HepG2 (cell line): ENCODE measurements at regions not wholly inside any gene's neighbourhood (a gene's known extent, or its start where the extent isn't known, plus 50 kb on each side); places are given as distances from the start of the nearest gene placed in this dataset.

Experiments
- ATAC-seq: fragments of 200-7000 bp; cut with Tn5 transposase; 3 replicates; pipeline ENCODE4 v1.9.1; 2020; ENCODE audit warnings: mild to moderate bottlenecking, moderate library complexity
- BruUV-seq: library from RNA; stranded (reverse); fragments of 400-500 nt; replicated peaks from 2 replicates; lab custom pipeline; 2021; lab: Mats Ljungman, UMichigan
- CTCF ChIA-PET: fragments of 300-600 bp; formaldehyde crosslinking; extraction: SDS; loops from one replicate; lab custom pipeline; 2021; ENCODE audit warnings: low total read pairs, inconsistent platforms, low intra/inter-chr PET ratio; lab: Yijun Ruan, JAX
- POLR2A ChIA-PET: fragments of 350-600 bp; sonication (Branson Sonifier 250); formaldehyde crosslinking; loops from one replicate; lab custom pipeline; 2020; ENCODE audit warnings: antibody characterized with exemption, inconsistent platforms; lab: Yijun Ruan, JAX
- DNase-seq: peaks from one replicate; pipeline ENCODE4 v3.0.0-alpha.2; 2015; ENCODE audit warnings: low spot score
- FAIRE-seq: peaks from 3 replicates; lab custom pipeline; 2011; peaks lifted over from hg19 to GRCh38; lab: Jason Lieb, UNC
- H2AFZ ChIP-seq: one replicate; pipeline ENCODE4 v1.6.1; 2011; ENCODE audit warnings: low read length, inconsistent platforms
- H3K27ac ChIP-seq: fragments of 300-600 bp; 3 replicates; pipeline ENCODE4 v1.8.0; 2011; ENCODE audit warnings: mixed run types, mild to moderate bottlenecking, mixed read lengths, low read length, inconsistent platforms; ENCODE audit not compliant: insufficient read depth; ENCODE audit errors: extremely low read length
- H3K27me3 ChIP-seq, 2 experiments: fragments of 200-600 bp in 1 of 2; 2 replicates in 1 of 2; 3 replicates in 1 of 2; pipeline versions ENCODE4 v1.6.0 to v1.8.0; 2011; ENCODE audit warnings: low read length in 2 of 2, mild to moderate bottlenecking in 2 of 2, moderate library complexity in 2 of 2, inconsistent platforms in 1 of 2; ENCODE audit not compliant: insufficient read depth in 2 of 2, control insufficient read depth in 1 of 2
- H3K36me3 ChIP-seq, 2 experiments: fragments of 200-600 bp in 1 of 2; replicated peaks in 1 of 2; 2 replicates in 1 of 2; 3 replicates in 1 of 2; pipeline versions ENCODE4 v1.5.1 to v1.8.0; 2011; ENCODE audit warnings: low read length in 2 of 2, inconsistent platforms in 1 of 2; ENCODE audit not compliant: insufficient read depth in 2 of 2, control insufficient read depth in 1 of 2
- H3K4me1 ChIP-seq: 2 replicates; pipeline ENCODE4 v1.5.1; 2012; ENCODE audit warnings: low read length, inconsistent platforms; ENCODE audit not compliant: insufficient read depth
- H3K4me2 ChIP-seq: 2 replicates; pipeline ENCODE4 v1.6.0; 2011; ENCODE audit warnings: low read depth, low read length, inconsistent platforms
- H3K4me3 ChIP-seq, 3 experiments: fragments of 200-600 bp in 1 of 3; sonication (generic), shearing (Covaris generic) in 1 of 3; replicated peaks in 1 of 3; 2 replicates each; pipeline ENCODE4 v1.5.1; 2011 to 2016; ENCODE audit warnings: low read length in 3 of 3, inconsistent platforms in 2 of 3, low read depth in 2 of 3, mild to moderate bottlenecking in 2 of 3, control low read depth in 1 of 3, mixed read lengths in 1 of 3; ENCODE audit not compliant: insufficient read depth in 1 of 3
- H3K79me2 ChIP-seq: one replicate; pipeline ENCODE4 v1.6.1; 2011; ENCODE audit warnings: low read length, inconsistent platforms; ENCODE audit not compliant: insufficient read depth
- H3K9ac ChIP-seq: 2 replicates; pipeline ENCODE4 v1.6.0; 2011; ENCODE audit warnings: mild to moderate bottlenecking, low read depth, low read length, inconsistent platforms; ENCODE audit not compliant: insufficient read depth
- H3K9me3 ChIP-seq: 2 replicates; pipeline ENCODE4 v1.5.1; 2012; ENCODE audit warnings: mild to moderate bottlenecking, low read length
- H4K20me1 ChIP-seq: 2 replicates; pipeline ENCODE4 v1.6.0; 2011; ENCODE audit warnings: inconsistent platforms, mild to moderate bottlenecking, low read length, moderate library complexity; ENCODE audit not compliant: insufficient read depth
- EZH2 ChIP-seq: conservative IDR thresholded peaks from 2 replicates; pipeline ENCODE4 v1.6.1; 2012; ENCODE audit warnings: mild to moderate bottlenecking, low read depth, low read length, moderate library complexity
- GZF1 ChIP-seq: sonication (generic); formaldehyde crosslinking; IDR thresholded peaks from 2 replicates; pipeline ENCODE4 v1.5.1; 2020; ENCODE audit warnings: mild to moderate bottlenecking, missing genetic modification reagents
- KLF6 ChIP-seq: IDR thresholded peaks from 2 replicates; pipeline ENCODE4 v1.8.0; 2016; ENCODE audit warnings: missing biosample characterization, missing genetic modification reagents
- MEIS1 ChIP-seq: sonication (generic); formaldehyde crosslinking; IDR thresholded peaks from 2 replicates; pipeline ENCODE4 v1.9.0; 2021; ENCODE audit warnings: mild to moderate bottlenecking, missing genetic modification reagents, moderate library complexity, borderline replicate concordance
- NFE2L1 ChIP-seq: sonication (generic); formaldehyde crosslinking; IDR thresholded peaks from 2 replicates; pipeline ENCODE4 v1.4.0; 2020; ENCODE audit warnings: missing genetic modification reagents, mild to moderate bottlenecking, borderline replicate concordance
- PLSCR1 ChIP-seq: sonication (generic); formaldehyde crosslinking; IDR thresholded peaks from 2 replicates; pipeline ENCODE4 v1.5.0; 2020; ENCODE audit warnings: missing genetic modification reagents, mild to moderate bottlenecking, borderline replicate concordance
- SMARCE1 ChIP-seq: fragments of 450-650 bp; IDR thresholded peaks from 2 replicates; pipeline ENCODE4 v1.6.1; 2017; ENCODE audit warnings: borderline replicate concordance
- SUZ12 ChIP-seq: fragments of 150-350 bp; IDR thresholded peaks from 2 replicates; pipeline ENCODE4 v1.6.1; 2014; ENCODE audit warnings: low read depth, low read length
- ZBTB7B ChIP-seq: sonication (generic); formaldehyde crosslinking; IDR thresholded peaks from 2 replicates; pipeline ENCODE4 v1.4.0; 2020; ENCODE audit warnings: missing genetic modification reagents
- ZNF256 ChIP-seq: sonication (generic); formaldehyde crosslinking; conservative IDR thresholded peaks from 2 replicates; pipeline ENCODE4 v1.4.0; 2020; ENCODE audit warnings: missing genetic modification reagents
- ZNF34 ChIP-seq: sonication (generic); formaldehyde crosslinking; IDR thresholded peaks from 2 replicates; pipeline ENCODE4 v1.4.0; 2020; ENCODE audit warnings: mild to moderate bottlenecking, missing genetic modification reagents, borderline replicate concordance
- ZNF558 ChIP-seq: sonication (generic); formaldehyde crosslinking; IDR thresholded peaks from 2 replicates; pipeline ENCODE4 v1.9.0; 2022; ENCODE audit warnings: mild to moderate bottlenecking, missing genetic modification reagents, borderline replicate concordance
- WGBS: methylation state at CpG from one replicate; pipeline ENCODE4 v1.1.6; 2017; ENCODE audit warnings: low lambda C conversion rate; 5-methylcytosine and 5-hydroxymethylcytosine counted together
- in situ Hi-C: cut with HindIII; loops from 2 replicates; pipeline ENCODE4 v1.10.0; 2017; ENCODE audit warnings: low pct_unique_long_range_greater_than_20kb; ENCODE audit not compliant: extremely low pct_ligation_motif_present
- intact Hi-C: fragments of 100-400 bp; cut with micrococcal nuclease; formaldehyde crosslinking; loops from one replicate; pipeline ENCODE4 v1.10.0; 2022; ENCODE audit not compliant: unreplicated experiment
- TF ChIP-seq, protein P1 (sequence below): sonication (generic); formaldehyde crosslinking; IDR thresholded peaks from 2 replicates; pipeline ENCODE4 v1.8.0; 2022; ENCODE audit warnings: mild to moderate bottlenecking, missing genetic modification reagents
- TF ChIP-seq, protein P2 (sequence below): sonication (generic); formaldehyde crosslinking; IDR thresholded peaks from 2 replicates; pipeline ENCODE4 v1.4.0; 2020; ENCODE audit warnings: missing genetic modification reagents, borderline replicate concordance
- TF ChIP-seq, protein P3 (sequence below): sonication (generic); formaldehyde crosslinking; conservative IDR thresholded peaks from 2 replicates; pipeline ENCODE4 v1.4.0; 2020; ENCODE audit warnings: mild to moderate bottlenecking, missing genetic modification reagents, moderate library complexity

DNA sequence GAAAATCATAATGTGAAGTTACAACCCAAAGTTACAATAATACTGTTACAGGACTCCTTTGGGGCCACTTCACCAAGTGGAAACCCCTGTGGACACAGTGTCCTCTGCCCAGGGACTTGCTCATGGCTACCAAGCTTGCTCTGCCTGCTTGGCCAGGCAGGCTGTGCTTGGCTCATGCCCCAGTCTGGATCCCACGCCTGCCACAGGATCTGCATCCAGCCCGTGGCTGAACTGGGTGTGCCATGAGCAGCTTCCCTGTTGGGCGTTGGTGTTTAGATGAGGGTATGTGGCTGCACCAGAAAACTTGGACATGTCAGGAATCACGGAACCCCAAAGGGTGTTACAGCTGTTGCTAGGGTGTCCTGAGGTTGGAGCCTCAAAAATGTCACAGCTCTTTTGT is 820.9 kb downstream of the SLC6A15 start:
- no peaks in the 10 kb centered on the region for H3K79me2 ChIP-seq
- H3K4me2 ChIP-seq = no peak overlapping the region
- 0% methylated on average over 2 of the region's 4 CpGs for WGBS
- DNase-seq = no peak
- H4K20me1 ChIP-seq = no peaks in the 10 kb centered on the region
- no peak overlapping the region for H3K4me3 ChIP-seq
- H3K4me1 ChIP-seq = no peaks in the 10 kb centered on the region
- H3K9ac ChIP-seq = no peak overlapping the region
- no peak overlapping the region for H3K27ac ChIP-seq
- peaks cover under 1% of the 10 kb centered on the region for H3K9me3 ChIP-seq
- in situ Hi-C loops (no loop called here), intact Hi-C loops (no loop called here)
- no peaks in the 10 kb centered on the region for H3K27me3 ChIP-seq
- BruUV-seq = no TSS peak
- ATAC-seq = no peak
- no peak for FAIRE-seq
- H2AFZ ChIP-seq = no peak overlapping the region
- ChIA-PET POLR2A (no interaction called here), CTCF (no interaction called here)
- H3K36me3 ChIP-seq = no peaks in the 10 kb centered on the region
- TF ChIP-seq, protein P1, sequence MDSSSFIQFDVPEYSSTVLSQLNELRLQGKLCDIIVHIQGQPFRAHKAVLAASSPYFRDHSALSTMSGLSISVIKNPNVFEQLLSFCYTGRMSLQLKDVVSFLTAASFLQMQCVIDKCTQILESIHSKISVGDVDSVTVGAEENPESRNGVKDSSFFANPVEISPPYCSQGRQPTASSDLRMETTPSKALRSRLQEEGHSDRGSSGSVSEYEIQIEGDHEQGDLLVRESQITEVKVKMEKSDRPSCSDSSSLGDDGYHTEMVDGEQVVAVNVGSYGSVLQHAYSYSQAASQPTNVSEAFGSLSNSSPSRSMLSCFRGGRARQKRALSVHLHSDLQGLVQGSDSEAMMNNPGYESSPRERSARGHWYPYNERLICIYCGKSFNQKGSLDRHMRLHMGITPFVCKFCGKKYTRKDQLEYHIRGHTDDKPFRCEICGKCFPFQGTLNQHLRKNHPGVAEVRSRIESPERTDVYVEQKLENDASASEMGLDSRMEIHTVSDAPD (CRISPR knock-in tag) = no peak
- TF ChIP-seq, protein P2, sequence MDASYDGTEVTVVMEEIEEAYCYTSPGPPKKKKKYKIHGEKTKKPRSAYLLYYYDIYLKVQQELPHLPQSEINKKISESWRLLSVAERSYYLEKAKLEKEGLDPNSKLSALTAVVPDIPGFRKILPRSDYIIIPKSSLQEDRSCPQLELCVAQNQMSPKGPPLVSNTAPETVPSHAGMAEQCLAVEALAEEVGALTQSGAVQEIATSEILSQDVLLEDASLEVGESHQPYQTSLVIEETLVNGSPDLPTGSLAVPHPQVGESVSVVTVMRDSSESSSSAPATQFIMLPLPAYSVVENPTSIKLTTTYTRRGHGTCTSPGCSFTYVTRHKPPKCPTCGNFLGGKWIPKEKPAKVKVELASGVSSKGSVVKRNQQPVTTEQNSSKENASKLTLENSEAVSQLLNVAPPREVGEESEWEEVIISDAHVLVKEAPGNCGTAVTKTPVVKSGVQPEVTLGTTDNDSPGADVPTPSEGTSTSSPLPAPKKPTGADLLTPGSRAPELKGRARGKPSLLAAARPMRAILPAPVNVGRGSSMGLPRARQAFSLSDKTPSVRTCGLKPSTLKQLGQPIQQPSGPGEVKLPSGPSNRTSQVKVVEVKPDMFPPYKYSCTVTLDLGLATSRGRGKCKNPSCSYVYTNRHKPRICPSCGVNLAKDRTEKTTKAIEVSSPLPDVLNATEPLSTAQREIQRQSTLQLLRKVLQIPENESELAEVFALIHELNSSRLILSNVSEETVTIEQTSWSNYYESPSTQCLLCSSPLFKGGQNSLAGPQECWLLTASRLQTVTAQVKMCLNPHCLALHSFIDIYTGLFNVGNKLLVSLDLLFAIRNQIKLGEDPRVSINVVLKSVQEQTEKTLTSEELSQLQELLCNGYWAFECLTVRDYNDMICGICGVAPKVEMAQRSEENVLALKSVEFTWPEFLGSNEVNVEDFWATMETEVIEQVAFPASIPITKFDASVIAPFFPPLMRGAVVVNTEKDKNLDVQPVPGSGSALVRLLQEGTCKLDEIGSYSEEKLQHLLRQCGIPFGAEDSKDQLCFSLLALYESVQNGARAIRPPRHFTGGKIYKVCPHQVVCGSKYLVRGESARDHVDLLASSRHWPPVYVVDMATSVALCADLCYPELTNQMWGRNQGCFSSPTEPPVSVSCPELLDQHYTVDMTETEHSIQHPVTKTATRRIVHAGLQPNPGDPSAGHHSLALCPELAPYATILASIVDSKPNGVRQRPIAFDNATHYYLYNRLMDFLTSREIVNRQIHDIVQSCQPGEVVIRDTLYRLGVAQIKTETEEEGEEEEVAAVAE = no peak
- TF ChIP-seq, protein P3, sequence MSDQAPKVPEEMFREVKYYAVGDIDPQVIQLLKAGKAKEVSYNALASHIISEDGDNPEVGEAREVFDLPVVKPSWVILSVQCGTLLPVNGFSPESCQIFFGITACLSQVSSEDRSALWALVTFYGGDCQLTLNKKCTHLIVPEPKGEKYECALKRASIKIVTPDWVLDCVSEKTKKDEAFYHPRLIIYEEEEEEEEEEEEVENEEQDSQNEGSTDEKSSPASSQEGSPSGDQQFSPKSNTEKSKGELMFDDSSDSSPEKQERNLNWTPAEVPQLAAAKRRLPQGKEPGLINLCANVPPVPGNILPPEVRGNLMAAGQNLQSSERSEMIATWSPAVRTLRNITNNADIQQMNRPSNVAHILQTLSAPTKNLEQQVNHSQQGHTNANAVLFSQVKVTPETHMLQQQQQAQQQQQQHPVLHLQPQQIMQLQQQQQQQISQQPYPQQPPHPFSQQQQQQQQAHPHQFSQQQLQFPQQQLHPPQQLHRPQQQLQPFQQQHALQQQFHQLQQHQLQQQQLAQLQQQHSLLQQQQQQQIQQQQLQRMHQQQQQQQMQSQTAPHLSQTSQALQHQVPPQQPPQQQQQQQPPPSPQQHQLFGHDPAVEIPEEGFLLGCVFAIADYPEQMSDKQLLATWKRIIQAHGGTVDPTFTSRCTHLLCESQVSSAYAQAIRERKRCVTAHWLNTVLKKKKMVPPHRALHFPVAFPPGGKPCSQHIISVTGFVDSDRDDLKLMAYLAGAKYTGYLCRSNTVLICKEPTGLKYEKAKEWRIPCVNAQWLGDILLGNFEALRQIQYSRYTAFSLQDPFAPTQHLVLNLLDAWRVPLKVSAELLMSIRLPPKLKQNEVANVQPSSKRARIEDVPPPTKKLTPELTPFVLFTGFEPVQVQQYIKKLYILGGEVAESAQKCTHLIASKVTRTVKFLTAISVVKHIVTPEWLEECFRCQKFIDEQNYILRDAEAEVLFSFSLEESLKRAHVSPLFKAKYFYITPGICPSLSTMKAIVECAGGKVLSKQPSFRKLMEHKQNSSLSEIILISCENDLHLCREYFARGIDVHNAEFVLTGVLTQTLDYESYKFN (CRISPR knock-in tag) = no peak
- TF ChIP-seq ZNF558 (CRISPR knock-in tag) (no peak), ZNF34 (CRISPR knock-in tag) (no peak), PLSCR1 (CRISPR knock-in tag) (no peak), ZBTB7B (CRISPR knock-in tag) (no peak), MEIS1 (no peak), GZF1 (CRISPR knock-in tag) (no peak), SUZ12 (no peak), ZNF256 (CRISPR knock-in tag) (no peak), KLF6 (CRISPR knock-in tag) (no peak), SMARCE1 (no peak), EZH2 (no peak), NFE2L1 (CRISPR knock-in tag) (no peak)
